HEK293T (cell line): ENCODE measurements at regions not wholly inside any gene's neighbourhood (a gene's known extent, or its start where the extent isn't known, plus 50 kb on each side); places are given as distances from the start of the nearest gene placed in this dataset.

Source experiments
- CTCF ChIA-PET: fragments of 350-600 bp; formaldehyde crosslinking; extraction: SDS; loops from one replicate; lab custom pipeline; 2021; ENCODE audit warnings: antibody characterized with exemption, inconsistent platforms; lab: Yijun Ruan, JAX
- POLR2A ChIA-PET: fragments of 350-600 bp; formaldehyde crosslinking; extraction: SDS; loops from one replicate; lab custom pipeline; 2020; ENCODE audit warnings: antibody characterized with exemption, inconsistent platforms; lab: Yijun Ruan, JAX
- DNase-seq: peaks from one replicate; pipeline ENCODE4 v3.0.0; 2012; ENCODE audit warnings: mixed read lengths; ENCODE audit errors: extremely low spot score
- ARNT ChIP-seq: fragments of 450-650 bp; IDR thresholded peaks from 2 replicates; pipeline ENCODE4 v1.6.1; 2017; ENCODE audit warnings: mild to moderate bottlenecking
- BHLHE40 ChIP-seq: fragments of 450-650 bp; IDR thresholded peaks from 2 replicates; pipeline ENCODE4 v1.6.1; 2016; ENCODE audit warnings: mild to moderate bottlenecking, moderate library complexity, borderline replicate concordance
- CTBP1 ChIP-seq: fragments of 450-650 bp; IDR thresholded peaks from 2 replicates; pipeline ENCODE4 v1.6.1; 2016; ENCODE audit warnings: borderline replicate concordance
- ELF4 ChIP-seq: fragments of 450-650 bp; IDR thresholded peaks from 2 replicates; pipeline ENCODE4 v1.6.1; 2017; ENCODE audit warnings: antibody characterized with exemption
- FOXA1 ChIP-seq: fragments of 450-650 bp; IDR thresholded peaks from 2 replicates; pipeline ENCODE4 v1.6.1; 2016; ENCODE audit warnings: mild to moderate bottlenecking
- FOXK2 ChIP-seq: fragments of 450-650 bp; IDR thresholded peaks from 2 replicates; pipeline ENCODE4 v1.6.1; 2016; ENCODE audit warnings: mild to moderate bottlenecking
- FOXM1 ChIP-seq: fragments of 450-650 bp; IDR thresholded peaks from 2 replicates; pipeline ENCODE4 v1.6.1; 2017; ENCODE audit warnings: mild to moderate bottlenecking, borderline replicate concordance
- HDGF ChIP-seq: fragments of 450-650 bp; IDR thresholded peaks from 2 replicates; pipeline ENCODE4 v1.6.1; 2017; ENCODE audit warnings: antibody characterized with exemption, borderline replicate concordance
- L3MBTL2 ChIP-seq: fragments of 450-650 bp; conservative IDR thresholded peaks from 2 replicates; pipeline ENCODE4 v1.6.1; 2016; ENCODE audit warnings: mild to moderate bottlenecking
- LEF1 ChIP-seq: fragments of 450-650 bp; IDR thresholded peaks from 2 replicates; pipeline ENCODE4 v1.6.1; 2017; ENCODE audit warnings: mild to moderate bottlenecking, borderline replicate concordance
- NFRKB ChIP-seq: fragments of 450-650 bp; IDR thresholded peaks from 2 replicates; pipeline ENCODE4 v1.6.1; 2016; ENCODE audit warnings: mild to moderate bottlenecking, moderate library complexity
- PKNOX1 ChIP-seq: fragments of 450-650 bp; IDR thresholded peaks from 2 replicates; pipeline ENCODE4 v1.6.1; 2016
- SP1 ChIP-seq: fragments of 450-650 bp; IDR thresholded peaks from 2 replicates; pipeline ENCODE4 v1.6.1; 2017
- SUZ12 ChIP-seq: fragments of 450-650 bp; IDR thresholded peaks from 2 replicates; pipeline ENCODE4 v1.6.1; 2016; ENCODE audit warnings: mild to moderate bottlenecking
- TARDBP ChIP-seq: fragments of 450-650 bp; IDR thresholded peaks from 2 replicates; pipeline ENCODE4 v1.6.1; 2016
- ZNF384 ChIP-seq: fragments of 450-650 bp; IDR thresholded peaks from 2 replicates; pipeline ENCODE4 v1.6.1; 2016

DNA sequence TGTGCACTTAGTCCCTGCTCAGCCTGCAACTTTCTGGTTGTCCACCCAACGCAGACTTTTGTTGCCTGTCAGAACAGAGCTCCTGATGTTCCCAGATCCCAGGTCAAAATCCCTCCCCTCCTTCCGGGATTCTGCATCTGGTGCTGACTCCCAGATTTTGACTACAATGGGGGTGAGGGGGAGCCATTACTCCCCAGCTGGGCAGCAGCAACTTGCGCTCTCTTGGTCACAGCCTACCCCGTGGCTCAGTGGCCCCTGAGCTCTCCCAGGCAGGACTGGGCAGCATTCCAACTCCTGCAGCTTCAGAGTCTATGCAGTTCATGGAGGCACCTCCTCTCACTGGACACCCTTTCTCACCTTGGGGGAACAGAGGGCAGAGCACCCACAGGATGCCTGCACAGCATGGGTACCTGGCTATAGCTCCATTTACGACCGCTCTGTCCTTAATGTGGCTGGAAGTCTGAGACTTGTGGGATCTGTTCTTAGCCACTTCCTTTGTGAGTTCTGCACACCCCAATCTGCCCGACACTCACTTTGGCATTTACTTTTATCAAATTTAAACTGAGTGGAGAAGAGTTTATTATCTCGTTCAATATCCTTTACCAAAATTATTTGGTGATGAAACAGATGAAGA, 545.5 kb upstream of the MGMT start:
- DNase-seq = no peak
- TF ChIP-seq CTBP1 (no peak), PKNOX1 (no peak), TARDBP (no peak), FOXM1 (no peak), ARNT (no peak), LEF1 (no peak), L3MBTL2 (no peak), ELF4 (no peak)
- POLR2A ChIA-PET = no interaction called here
- CTCF ChIA-PET = no interaction called here

DNA sequence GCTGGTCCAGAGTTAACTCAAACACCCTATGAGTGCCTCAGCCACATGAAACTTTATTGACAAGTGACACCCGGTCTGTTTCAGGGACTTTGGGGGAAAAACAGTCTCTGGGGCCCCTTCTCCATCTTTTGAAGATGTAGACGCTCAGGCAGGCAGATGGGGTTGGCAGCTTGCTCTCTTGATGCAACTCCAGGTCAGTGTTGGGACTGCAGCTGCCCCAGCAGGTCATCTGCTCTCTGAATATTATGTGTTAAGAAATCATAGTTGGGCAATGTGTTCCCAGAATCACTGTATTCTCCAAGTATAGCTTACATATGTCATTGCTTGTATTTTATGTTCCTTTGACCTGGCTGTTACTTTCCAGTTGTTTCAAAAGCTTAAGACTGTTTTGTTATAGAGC, 544.9 kb upstream of the MGMT start:
- ChIA-PET POLR2A (no interaction called here), CTCF (no interaction called here)
- DNase-seq = no peak
- no peak for TF ChIP-seq ZNF384
- no peak for TF ChIP-seq NFRKB
- no peak for TF ChIP-seq SP1
- TF ChIP-seq CTBP1 = no peak
- no peak for TF ChIP-seq SUZ12

GRCh38 chr10:128922619-128923196, 544.3 kb upstream of the MGMT start:
- DNase-seq = no peak
- TF ChIP-seq NFRKB (no peak), PKNOX1 (no peak), LEF1 (no peak), FOXK2 (no peak), ELF4 (no peak), CTBP1 (no peak), HDGF (no peak), FOXA1 (no peak), TARDBP (no peak), L3MBTL2 (no peak), SP1 (no peak), SUZ12 (no peak), ZNF384 (no peak), ARNT (no peak)
- CTCF ChIA-PET = no interaction called here
- POLR2A ChIA-PET = no interaction called here

- DNase-seq = no peak
- no peak for TF ChIP-seq FOXA1
- no peak for TF ChIP-seq LEF1
- TF ChIP-seq FOXM1 = no peak
- no peak for TF ChIP-seq ZNF384
- no peak for TF ChIP-seq FOXK2
- no peak for TF ChIP-seq ARNT
- no peak for TF ChIP-seq ELF4
- no peak for TF ChIP-seq HDGF
- TF ChIP-seq BHLHE40 = no peak
- TF ChIP-seq SUZ12 = no peak
- no peak for TF ChIP-seq PKNOX1
- TF ChIP-seq L3MBTL2 = no peak
- no peak for TF ChIP-seq SP1
- no peak for TF ChIP-seq TARDBP
- TF ChIP-seq NFRKB = no peak
- TF ChIP-seq CTBP1 = no peak
- ChIA-PET CTCF (no interaction called here), POLR2A (no interaction called here)
Measured at GRCh38 chr10:128924918-128925317, 542.1 kb upstream of the MGMT start.

- ChIA-PET CTCF (no interaction called here), POLR2A (no interaction called here)
- no peak for TF ChIP-seq NFRKB
- TF ChIP-seq ARNT = no peak
- no peak for TF ChIP-seq FOXK2
- no peak for TF ChIP-seq ELF4
- no peak for TF ChIP-seq SP1
- TF ChIP-seq TARDBP = no peak
- TF ChIP-seq PKNOX1 = no peak
- TF ChIP-seq ZNF384 = no peak
- TF ChIP-seq SUZ12 = no peak
- TF ChIP-seq L3MBTL2 = no peak
- TF ChIP-seq FOXM1 = no peak
- no peak for TF ChIP-seq CTBP1
- no peak for TF ChIP-seq BHLHE40
- no peak for DNase-seq
Measured at GRCh38 chr10:128926711-128927110, 540.3 kb upstream of the MGMT start.
